H1 (cell line): ENCODE measurements at regions not wholly inside any gene's neighbourhood (a gene's known extent, or its start where the extent isn't known, plus 50 kb on each side); places are given as distances from the start of the nearest gene placed in this dataset.

Experiments used
- CREB1 ChIP-seq: IDR thresholded peaks from 2 replicates; pipeline ENCODE4 v1.6.1; 2012; ENCODE audit warnings: inconsistent platforms
- CTCF ChIP-seq, 3 experiments: IDR thresholded peaks; 1 replicate in 2 of 3; 2 replicates in 1 of 3; pipeline versions ENCODE4 v1.5.1 to v1.6.1; 2011; ENCODE audit warnings: low read length in 3 of 3, mild to moderate bottlenecking in 3 of 3, inconsistent platforms in 2 of 3, low read depth in 1 of 3, moderate library complexity in 1 of 3; ENCODE audit not compliant: insufficient read depth in 1 of 3; ENCODE audit errors: control extremely low read depth in 1 of 3
- EZH2 ChIP-seq: fragments of 200-600 bp; sonication (generic); IDR thresholded peaks from 2 replicates; pipeline ENCODE4 v1.7.1; 2012; ENCODE audit warnings: low read depth, mild to moderate bottlenecking, moderate library complexity, low read length, inconsistent platforms; ENCODE audit not compliant: severe bottlenecking
- GTF2F1 ChIP-seq: IDR thresholded peaks from 2 replicates; pipeline ENCODE4 v1.6.1; 2012; ENCODE audit warnings: low read depth, low read length, improper control_type of control experiment, borderline replicate concordance
- HDAC6 ChIP-seq: IDR thresholded peaks from one replicate; pipeline ENCODE4 v1.7.1; 2012; ENCODE audit warnings: low read depth, mild to moderate bottlenecking, inconsistent platforms, low read length, moderate library complexity
- JUN ChIP-seq: IDR thresholded peaks from 2 replicates; pipeline ENCODE4 v1.6.1; 2011; ENCODE audit warnings: low read depth, mild to moderate bottlenecking, improper control_type of control experiment, low read length
- MAFK ChIP-seq: IDR thresholded peaks from 2 replicates; pipeline ENCODE4 v1.6.1; 2012; ENCODE audit warnings: low read depth, mild to moderate bottlenecking, improper control_type of control experiment, low read length
- PHF8 ChIP-seq: fragments of 200-600 bp; sonication (generic); conservative IDR thresholded peaks from 2 replicates; pipeline ENCODE4 v1.7.1; 2012; ENCODE audit warnings: low read depth, mild to moderate bottlenecking, inconsistent platforms, low read length, moderate library complexity
- POLR2A ChIP-seq, 2 experiments: IDR thresholded peaks; 1 replicate in 1 of 2; 2 replicates in 1 of 2; pipeline ENCODE4 v1.6.1; 2011; ENCODE audit warnings: low read depth in 2 of 2, low read length in 2 of 2, mild to moderate bottlenecking in 2 of 2; ENCODE audit errors: control extremely low read depth in 1 of 2
- RAD21 ChIP-seq, 2 experiments: IDR thresholded peaks in 1 of 2; conservative IDR thresholded peaks in 1 of 2; 2 replicates each; pipeline ENCODE4 v1.6.1; 2011; ENCODE audit warnings: low read depth in 2 of 2, low read length in 2 of 2, improper control_type of control experiment in 1 of 2, inconsistent platforms in 1 of 2, mild to moderate bottlenecking in 1 of 2, moderate library complexity in 1 of 2
- RFX5 ChIP-seq: IDR thresholded peaks from 2 replicates; pipeline ENCODE4 v1.6.1; 2011; ENCODE audit warnings: low read depth, low read length, improper control_type of control experiment, borderline replicate concordance
- SIN3A ChIP-seq, 2 experiments: IDR thresholded peaks in 1 of 2; conservative IDR thresholded peaks in 1 of 2; 2 replicates each; pipeline ENCODE4 v1.6.1; 2011 to 2012; ENCODE audit warnings: low read length in 2 of 2, improper control_type of control experiment in 1 of 2, low read depth in 1 of 2, mild to moderate bottlenecking in 1 of 2
- SUZ12 ChIP-seq: fragments of 200-600 bp; sonication (generic); IDR thresholded peaks from 2 replicates; pipeline ENCODE4 v1.6.1; 2012; ENCODE audit warnings: mild to moderate bottlenecking, inconsistent platforms, low read length, moderate library complexity, mixed read lengths
- TCF12 ChIP-seq: IDR thresholded peaks from 2 replicates; pipeline ENCODE4 v1.6.1; 2011; ENCODE audit warnings: low read depth, mild to moderate bottlenecking, low read length

- no peak for TF ChIP-seq CTCF (IDR thresholded peaks at IDR 0.05; ENCODE audit: control extremely low read depth in 1 of 3, insufficient read depth in 1 of 3, low read depth in 1 of 3, low read length in 3 of 3)
- TF ChIP-seq EZH2: no peak
- TF ChIP-seq RFX5: no peak
- TF ChIP-seq CREB1: no peak
- no peak for TF ChIP-seq POLR2A (IDR thresholded peaks at IDR 0.05; ENCODE audit: control extremely low read depth in 1 of 2, low read depth in 2 of 2, low read length in 2 of 2)
- TF ChIP-seq HDAC6: no peak
- TF ChIP-seq RAD21 (IDR thresholded peaks at IDR 0.05 in 1 of 2, conservative IDR thresholded peaks at IDR 0.05 in 1 of 2; ENCODE audit: low read depth in 2 of 2, low read length in 2 of 2): no peak
- no peak for TF ChIP-seq SUZ12
- no peak for TF ChIP-seq PHF8
- no peak for TF ChIP-seq TCF12
- TF ChIP-seq GTF2F1: no peak
- no peak for TF ChIP-seq SIN3A (conservative IDR thresholded peaks at IDR 0.05 in 1 of 2, IDR thresholded peaks at IDR 0.05 in 1 of 2; ENCODE audit: low read depth in 1 of 2, low read length in 2 of 2)
- no peak for TF ChIP-seq MAFK
- TF ChIP-seq JUN: no peak
Observed at GRCh38 chr3:139824864-139825263, 110.1 kb upstream of the CLSTN2 start.
